Neutrophil (primary cell): ENCODE measurements at regions not wholly inside any gene's neighbourhood (a gene's known extent, or its start where the extent isn't known, plus 50 kb on each side); places are given as distances from the start of the nearest gene placed in this dataset.

Experiments
- H3K27ac ChIP-seq: fragments of 200-600 bp; sonication (generic); 2 replicates; pipeline ENCODE4 v1.5.1; 2016; ENCODE audit warnings: mild to moderate bottlenecking, moderate library complexity
- H3K27me3 ChIP-seq: fragments of 200-600 bp; sonication (generic); 2 replicates; pipeline ENCODE4 v1.6.0; 2016; ENCODE audit warnings: mild to moderate bottlenecking
- H3K36me3 ChIP-seq: fragments of 200-600 bp; sonication (generic); 2 replicates; pipeline ENCODE4 v1.5.1; 2017
- H3K4me1 ChIP-seq, 2 experiments: fragments of 200-600 bp in 1 of 2; sonication (generic) in 1 of 2; 1 replicate in 1 of 2; 2 replicates in 1 of 2; pipeline versions ENCODE4 v1.5.1 to v1.6.1; 2013 to 2016; ENCODE audit warnings: low read depth in 1 of 2, low read length in 1 of 2, mild to moderate bottlenecking in 1 of 2, moderate library complexity in 1 of 2; ENCODE audit not compliant: control insufficient read depth in 1 of 2, insufficient read depth in 1 of 2
- H3K4me3 ChIP-seq, 2 experiments: fragments of 200-600 bp in 1 of 2; sonication (generic) in 1 of 2; 1 replicate in 1 of 2; 2 replicates in 1 of 2; pipeline ENCODE4 v1.5.1; 2013 to 2016; ENCODE audit warnings: low read depth in 1 of 2, low read length in 1 of 2, mild to moderate bottlenecking in 1 of 2, moderate library complexity in 1 of 2
- H3K9me3 ChIP-seq: fragments of 200-600 bp; sonication (generic); 2 replicates; pipeline ENCODE4 v1.5.1; 2016
- TF ChIP-seq, protein P1 (sequence below): fragments of 200-600 bp; sonication (generic); IDR thresholded peaks from 2 replicates; pipeline ENCODE4 v1.5.1; 2016; ENCODE audit warnings: antibody characterized with exemption

DNA sequence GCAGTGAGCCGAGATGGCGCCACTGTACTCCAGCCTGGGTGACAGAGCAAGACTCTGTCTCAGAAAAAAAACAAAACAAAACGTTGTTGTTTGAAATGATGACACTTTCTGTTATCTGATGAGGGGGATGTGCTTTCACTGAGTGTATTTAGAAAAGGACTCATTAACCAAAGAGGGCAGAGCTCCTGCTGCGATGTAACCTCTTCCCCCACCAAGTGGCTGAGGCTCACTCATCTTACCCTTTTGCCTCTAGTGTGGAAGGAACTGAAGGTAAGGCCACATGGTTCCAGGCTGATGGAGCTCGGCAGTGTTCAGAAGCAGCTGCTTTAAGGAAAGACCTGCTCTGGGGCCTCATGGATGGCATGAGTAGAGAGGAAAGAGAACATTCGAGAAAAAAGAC lies 105.7 kb upstream of the RUNX1 start:
- Histone ChIP-seq H3K4me3 (no peak overlapping the region), H3K27me3 (no peaks in the 10 kb centered on the region), H3K9me3 (no peaks in the 10 kb centered on the region), H3K36me3 (no peaks in the 10 kb centered on the region), H3K4me1 (no peaks in the 10 kb centered on the region), H3K27ac (no peak overlapping the region)
- TF ChIP-seq, protein P1, sequence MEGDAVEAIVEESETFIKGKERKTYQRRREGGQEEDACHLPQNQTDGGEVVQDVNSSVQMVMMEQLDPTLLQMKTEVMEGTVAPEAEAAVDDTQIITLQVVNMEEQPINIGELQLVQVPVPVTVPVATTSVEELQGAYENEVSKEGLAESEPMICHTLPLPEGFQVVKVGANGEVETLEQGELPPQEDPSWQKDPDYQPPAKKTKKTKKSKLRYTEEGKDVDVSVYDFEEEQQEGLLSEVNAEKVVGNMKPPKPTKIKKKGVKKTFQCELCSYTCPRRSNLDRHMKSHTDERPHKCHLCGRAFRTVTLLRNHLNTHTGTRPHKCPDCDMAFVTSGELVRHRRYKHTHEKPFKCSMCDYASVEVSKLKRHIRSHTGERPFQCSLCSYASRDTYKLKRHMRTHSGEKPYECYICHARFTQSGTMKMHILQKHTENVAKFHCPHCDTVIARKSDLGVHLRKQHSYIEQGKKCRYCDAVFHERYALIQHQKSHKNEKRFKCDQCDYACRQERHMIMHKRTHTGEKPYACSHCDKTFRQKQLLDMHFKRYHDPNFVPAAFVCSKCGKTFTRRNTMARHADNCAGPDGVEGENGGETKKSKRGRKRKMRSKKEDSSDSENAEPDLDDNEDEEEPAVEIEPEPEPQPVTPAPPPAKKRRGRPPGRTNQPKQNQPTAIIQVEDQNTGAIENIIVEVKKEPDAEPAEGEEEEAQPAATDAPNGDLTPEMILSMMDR, result no peak

DNA sequence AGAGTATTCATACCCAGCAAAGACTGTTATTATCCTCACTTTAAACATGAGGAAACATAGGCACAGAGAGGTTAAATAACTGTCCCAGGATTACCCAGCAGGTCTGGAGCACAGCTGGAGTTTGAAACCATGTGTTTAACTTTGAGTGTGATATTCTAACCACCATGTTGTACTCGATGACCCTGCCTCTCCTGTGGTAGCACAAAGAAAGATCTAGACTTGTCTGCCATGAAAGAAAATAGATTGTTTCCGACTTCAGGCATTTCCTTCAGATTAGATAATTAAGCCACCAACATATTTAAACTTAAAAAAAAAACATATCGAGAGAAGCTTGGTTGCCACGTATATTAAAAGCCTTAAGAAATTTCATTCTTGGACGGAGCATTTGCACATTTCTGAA lies 104.6 kb upstream of the RUNX1 start:
- no peak overlapping the region for H3K27ac ChIP-seq
- no peaks in the 10 kb centered on the region for H3K27me3 ChIP-seq
- H3K4me1 ChIP-seq, result no peaks in the 10 kb centered on the region
- no peak overlapping the region for H3K4me3 ChIP-seq
- no peaks in the 10 kb centered on the region for H3K36me3 ChIP-seq
- H3K9me3 ChIP-seq, result no peaks in the 10 kb centered on the region
- TF ChIP-seq, protein P1, result no peak

DNA sequence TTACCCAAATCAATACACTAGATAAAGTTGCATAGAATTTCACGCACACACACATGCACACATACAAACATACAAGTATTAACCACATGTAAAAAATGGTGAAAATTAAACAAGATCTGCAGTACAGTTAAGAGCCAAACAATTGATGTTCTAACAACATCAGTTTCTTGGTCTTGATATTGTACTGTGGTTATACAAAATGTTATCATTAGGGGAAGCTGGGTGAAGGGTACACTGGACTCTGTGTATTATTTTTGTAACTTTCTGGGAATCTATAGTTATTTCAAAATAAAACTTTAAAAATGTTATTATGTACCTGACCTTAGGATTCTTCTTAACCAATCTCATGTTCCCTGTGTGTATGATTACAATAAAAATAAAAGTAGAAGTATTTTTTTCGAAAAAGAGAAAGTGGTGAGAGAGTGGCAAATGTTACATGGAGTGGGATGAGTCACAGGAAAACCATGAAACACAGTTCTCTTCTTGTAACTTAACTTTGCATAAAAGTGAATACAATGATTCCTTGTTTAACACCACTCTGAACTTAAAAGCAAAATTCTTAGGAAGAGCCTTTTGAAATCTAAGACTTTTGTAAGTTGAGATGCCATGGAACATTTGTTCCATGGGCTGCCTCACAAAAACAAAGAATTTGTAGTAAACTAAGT lies 101.6 kb upstream of the RUNX1 start:
- no peak overlapping the region for H3K27ac ChIP-seq
- H3K36me3 ChIP-seq, result no peaks in the 10 kb centered on the region
- H3K4me3 ChIP-seq, result no peak overlapping the region
- no peaks in the 10 kb centered on the region for H3K4me1 ChIP-seq
- no peaks in the 10 kb centered on the region for H3K9me3 ChIP-seq
- H3K27me3 ChIP-seq, result peaks cover 3% of the 10 kb centered on the region
- TF ChIP-seq, protein P1, result no peak

DNA sequence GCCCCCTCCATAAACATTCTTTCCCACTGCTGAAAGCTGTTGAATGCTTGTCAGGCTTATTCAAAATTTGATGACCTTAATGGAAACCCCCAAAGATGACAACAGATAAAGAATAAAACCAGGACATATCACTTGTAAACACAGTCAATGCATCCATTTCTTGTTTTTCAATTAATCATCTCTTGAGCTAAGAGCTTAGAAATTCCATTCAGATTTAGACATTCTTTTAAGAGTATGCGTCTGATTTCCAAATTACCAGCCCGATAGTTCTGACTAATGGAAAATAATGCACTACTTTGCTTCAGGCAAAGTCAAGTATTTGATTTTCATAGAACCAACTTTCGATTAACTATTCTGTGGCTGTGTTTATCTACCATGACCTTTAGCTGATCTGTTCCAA lies 100.6 kb upstream of the RUNX1 start:
- H3K4me3 ChIP-seq, result no peak overlapping the region
- TF ChIP-seq, protein P1, result no peak
- peaks cover 3% of the 10 kb centered on the region for H3K27me3 ChIP-seq
- H3K27ac ChIP-seq, result no peak overlapping the region
- H3K9me3 ChIP-seq, result no peaks in the 10 kb centered on the region
- no peaks in the 10 kb centered on the region for H3K36me3 ChIP-seq
- no peaks in the 10 kb centered on the region for H3K4me1 ChIP-seq

DNA sequence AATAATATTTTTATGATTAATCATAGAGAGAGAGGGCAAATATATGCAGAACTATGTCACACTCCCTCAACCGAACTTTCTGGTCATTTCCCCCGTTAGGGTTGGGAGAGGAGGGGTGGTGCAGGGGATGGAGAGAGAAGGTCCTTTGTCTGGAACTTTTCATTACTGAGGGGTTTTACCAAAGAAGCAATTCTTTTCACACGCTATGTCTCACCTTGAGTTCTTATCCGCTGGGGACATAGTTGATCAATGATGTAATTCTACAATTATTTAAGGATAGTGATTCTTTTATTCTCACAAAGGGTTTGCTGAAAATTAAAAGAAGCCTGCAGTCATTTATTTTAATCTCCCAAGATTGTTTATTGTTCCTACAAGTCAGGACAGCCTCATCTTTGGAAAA lies 98.3 kb upstream of the RUNX1 start:
- H3K4me1 ChIP-seq, result no peaks in the 10 kb centered on the region
- no peaks in the 10 kb centered on the region for H3K36me3 ChIP-seq
- TF ChIP-seq, protein P1, result no peak

More for the DNA sequence above, 98.3 kb upstream of the RUNX1 start:
- H3K27ac ChIP-seq, result no peak overlapping the region
- H3K27me3 ChIP-seq, result peaks cover 3% of the 10 kb centered on the region
- H3K4me3 ChIP-seq, result no peak overlapping the region
- H3K9me3 ChIP-seq, result no peaks in the 10 kb centered on the region
